PC-3 (cell line): ENCODE measurements at regions not wholly inside any gene's neighbourhood (a gene's known extent, or its start where the extent isn't known, plus 50 kb on each side); places are given as distances from the start of the nearest gene placed in this dataset.

Experiments
- EZH2 ChIP-seq: fragments of 300-600 bp; sonication (generic); IDR thresholded peaks from one replicate; pipeline ENCODE4 v1.6.1; 2017; ENCODE audit warnings: antibody characterized with exemption, mild to moderate bottlenecking, low read length; ENCODE audit not compliant: unreplicated experiment
- EZH2phosphoT487 ChIP-seq: fragments of 300-600 bp; sonication (generic); IDR thresholded peaks from 2 replicates; pipeline ENCODE4 v1.6.1; 2018; ENCODE audit warnings: mild to moderate bottlenecking, antibody characterized with exemption, low read length, borderline replicate concordance
- TF ChIP-seq, protein P1 (sequence below): fragments of 300-600 bp; sonication (generic); conservative IDR thresholded peaks from 2 replicates; pipeline ENCODE4 v1.5.1; 2017; ENCODE audit warnings: antibody characterized with exemption, low read depth, mild to moderate bottlenecking, low read length

DNA sequence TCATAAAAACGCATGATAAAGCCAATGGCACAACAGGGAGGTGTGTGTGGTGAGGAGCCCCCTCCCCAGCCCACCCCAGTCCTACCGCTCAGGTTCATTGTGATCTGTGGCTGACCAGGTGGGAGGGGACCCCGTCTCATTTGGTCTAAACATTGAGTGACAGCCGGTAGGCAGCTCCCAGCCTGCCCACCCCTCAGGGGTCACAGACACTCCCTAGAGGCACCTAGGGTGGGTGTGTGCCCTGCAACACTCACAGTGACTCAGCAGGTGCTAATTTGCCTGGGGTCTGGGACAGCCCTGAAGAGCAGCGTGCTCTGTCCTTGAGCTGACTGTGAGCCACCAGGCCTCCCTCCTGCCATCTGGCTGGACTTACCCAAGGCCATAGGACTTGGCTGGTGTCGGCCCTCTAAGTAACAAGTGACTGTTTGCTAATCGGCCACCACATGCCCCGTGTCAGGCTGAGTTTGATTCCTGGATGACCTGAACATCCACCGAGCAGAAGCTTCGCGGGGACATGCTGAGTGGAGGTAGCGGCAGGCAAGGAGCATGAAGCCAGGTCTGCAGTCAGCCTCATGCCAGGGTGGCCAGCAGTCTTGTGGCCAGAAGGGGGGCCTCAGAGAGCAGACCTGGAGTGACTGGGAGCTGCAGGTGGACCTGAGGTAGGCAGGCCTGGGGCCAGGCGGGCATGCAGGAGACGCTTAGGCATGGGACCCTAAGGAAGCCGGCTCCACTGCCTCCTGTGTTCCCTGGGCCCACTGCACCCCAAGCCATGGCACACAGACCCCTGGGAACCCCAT, 282.3 kb upstream of the SHH start:
- TF ChIP-seq EZH2, result no peak
- TF ChIP-seq, protein P1, sequence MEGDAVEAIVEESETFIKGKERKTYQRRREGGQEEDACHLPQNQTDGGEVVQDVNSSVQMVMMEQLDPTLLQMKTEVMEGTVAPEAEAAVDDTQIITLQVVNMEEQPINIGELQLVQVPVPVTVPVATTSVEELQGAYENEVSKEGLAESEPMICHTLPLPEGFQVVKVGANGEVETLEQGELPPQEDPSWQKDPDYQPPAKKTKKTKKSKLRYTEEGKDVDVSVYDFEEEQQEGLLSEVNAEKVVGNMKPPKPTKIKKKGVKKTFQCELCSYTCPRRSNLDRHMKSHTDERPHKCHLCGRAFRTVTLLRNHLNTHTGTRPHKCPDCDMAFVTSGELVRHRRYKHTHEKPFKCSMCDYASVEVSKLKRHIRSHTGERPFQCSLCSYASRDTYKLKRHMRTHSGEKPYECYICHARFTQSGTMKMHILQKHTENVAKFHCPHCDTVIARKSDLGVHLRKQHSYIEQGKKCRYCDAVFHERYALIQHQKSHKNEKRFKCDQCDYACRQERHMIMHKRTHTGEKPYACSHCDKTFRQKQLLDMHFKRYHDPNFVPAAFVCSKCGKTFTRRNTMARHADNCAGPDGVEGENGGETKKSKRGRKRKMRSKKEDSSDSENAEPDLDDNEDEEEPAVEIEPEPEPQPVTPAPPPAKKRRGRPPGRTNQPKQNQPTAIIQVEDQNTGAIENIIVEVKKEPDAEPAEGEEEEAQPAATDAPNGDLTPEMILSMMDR, result no peak
- TF ChIP-seq EZH2phosphoT487, result no peak
